ENCODE measurements at regions not wholly inside any gene's neighbourhood (a gene's known extent, or its start where the extent isn't known, plus 50 kb on each side); places are given as distances from the start of the nearest gene placed in this dataset.
"Not testable (repeated sequence)": the region's sequence is repeated elsewhere in the genome, so short reads cannot be mapped to it uniquely, and the experiment has no call there.

DNA sequence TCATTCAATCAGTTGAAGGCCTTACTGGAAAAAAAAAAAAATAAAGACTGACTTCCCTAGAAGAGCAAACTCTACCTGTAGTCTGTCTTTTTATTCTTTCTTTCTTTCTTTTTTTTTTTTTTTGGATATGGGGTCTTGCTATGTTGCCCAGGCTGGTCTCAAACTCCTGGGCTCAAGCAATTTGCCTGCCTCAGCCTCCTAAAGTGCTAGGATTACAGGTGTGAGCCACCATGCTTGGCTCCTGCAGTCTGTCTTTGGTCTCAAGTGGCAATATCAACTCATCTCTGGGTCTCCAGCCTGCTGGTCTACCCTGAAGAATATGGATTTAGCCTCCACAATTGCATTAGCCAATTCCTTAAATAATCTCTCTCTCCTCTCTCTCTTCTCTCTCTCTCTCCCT lies 167.7 kb upstream of the P2RY1 start:
- DNase-seq (ENCODE audit: low read depth) = no peak

GRCh38 chr3:152669560-152669959 lies 165.4 kb upstream of the P2RY1 start:
- no peak for DNase-seq (ENCODE audit: low read depth)

GRCh38 chr3:152671446-152672319 lies 163.2 kb upstream of the P2RY1 start:
- no peak for DNase-seq (ENCODE audit: low read depth)

DNA sequence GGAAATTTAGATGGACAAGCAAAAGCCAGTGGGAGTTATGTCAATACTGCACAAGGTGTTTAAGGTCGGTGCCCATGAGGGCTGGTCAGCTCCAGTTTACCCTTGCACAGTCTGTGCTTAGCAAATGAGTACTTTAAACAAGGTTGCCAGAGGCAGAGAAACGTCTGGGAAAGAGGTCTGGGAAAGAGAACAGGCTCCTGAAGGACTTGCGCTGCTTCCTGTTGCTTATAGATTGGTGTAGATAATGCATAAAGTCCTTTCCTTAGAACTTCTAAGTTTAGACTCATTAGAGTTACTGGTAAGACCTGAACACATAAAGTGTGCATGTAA lies 162.6 kb upstream of the P2RY1 start:
- no peak for DNase-seq (ENCODE audit: low read depth)

GRCh38 chr3:152676810-152677379 lies 158.0 kb upstream of the P2RY1 start:
- DNase-seq (ENCODE audit: low read depth) = no peak

DNA sequence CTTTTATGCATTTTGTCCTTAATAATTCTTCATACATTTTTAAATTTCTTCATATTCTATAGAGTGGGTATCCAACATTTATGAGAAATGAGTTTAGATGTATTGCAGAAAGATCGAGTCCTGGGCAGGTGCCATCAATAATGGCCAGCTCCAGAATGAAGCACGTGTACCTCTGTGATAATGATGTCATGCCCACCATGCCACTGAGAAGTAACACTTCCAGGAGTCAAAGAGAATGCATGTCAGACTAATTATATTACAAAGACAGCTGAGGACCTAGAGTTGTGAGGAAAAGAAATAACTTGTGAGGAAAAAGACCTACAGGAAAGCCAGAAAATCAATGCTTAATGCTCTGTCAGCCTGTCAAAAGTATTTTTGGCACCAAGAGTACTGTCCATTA lies 157.4 kb upstream of the P2RY1 start:
- DNase-seq (ENCODE audit: low read depth) = no peak

- DNase-seq (ENCODE audit: low read depth) = no peak
Measured at GRCh38 chr3:152682477-152682876, 152.5 kb upstream of the P2RY1 start.

DNA sequence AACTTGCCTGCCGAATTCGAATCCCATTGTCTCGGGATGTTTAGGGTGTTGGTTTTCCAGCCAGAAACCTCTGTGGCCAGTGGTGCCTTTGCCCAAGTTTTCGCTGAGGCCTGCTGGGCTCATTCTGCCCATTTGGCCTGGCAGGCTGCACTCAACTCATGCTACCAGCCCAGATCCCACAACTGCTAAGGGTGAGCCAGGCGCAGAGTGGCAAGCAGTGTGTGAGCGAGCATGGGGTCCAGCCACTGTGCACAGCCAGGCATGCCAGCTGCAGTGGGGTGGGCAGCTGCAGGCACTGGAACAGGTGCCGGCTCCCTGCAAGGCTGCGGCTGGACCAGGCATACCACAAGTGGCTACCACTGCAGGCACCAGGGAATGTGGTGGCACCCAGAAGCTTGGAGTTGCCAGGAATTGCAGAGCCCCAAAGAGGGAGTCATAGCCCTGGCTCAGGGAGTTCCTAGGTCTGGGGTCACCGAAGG lies 151.4 kb upstream of the P2RY1 start:
- DNase-seq (ENCODE audit: low read depth) = no peak

GRCh38 chr3:152684279-152684678 lies 150.7 kb upstream of the P2RY1 start:
- DNase-seq (ENCODE audit: low read depth) = no peak

GRCh38 chr3:152688313-152688712 lies 146.6 kb upstream of the P2RY1 start:
- DNase-seq (ENCODE audit: low read depth) = no peak

DNA sequence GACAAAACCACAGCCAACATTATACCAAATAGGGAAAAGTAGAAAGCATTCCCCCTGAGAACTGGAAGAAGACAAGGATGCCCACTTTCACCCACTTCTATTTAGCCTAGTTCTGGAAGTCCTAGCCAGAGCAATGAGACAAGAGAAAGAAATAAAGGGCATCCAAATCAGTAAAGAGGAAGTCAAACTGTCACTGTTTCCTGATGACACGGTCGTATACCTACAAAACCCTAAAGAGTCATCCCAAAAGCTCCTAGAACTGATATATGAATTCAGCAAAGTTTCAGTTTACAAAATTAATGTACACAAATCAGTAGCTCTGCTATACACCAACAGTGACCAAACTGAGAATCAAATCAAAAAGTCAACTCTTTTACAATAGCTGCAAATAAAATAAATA lies 142.6 kb upstream of the P2RY1 start:
- not testable (repeated sequence) for DNase-seq (ENCODE audit: low read depth)

DNA sequence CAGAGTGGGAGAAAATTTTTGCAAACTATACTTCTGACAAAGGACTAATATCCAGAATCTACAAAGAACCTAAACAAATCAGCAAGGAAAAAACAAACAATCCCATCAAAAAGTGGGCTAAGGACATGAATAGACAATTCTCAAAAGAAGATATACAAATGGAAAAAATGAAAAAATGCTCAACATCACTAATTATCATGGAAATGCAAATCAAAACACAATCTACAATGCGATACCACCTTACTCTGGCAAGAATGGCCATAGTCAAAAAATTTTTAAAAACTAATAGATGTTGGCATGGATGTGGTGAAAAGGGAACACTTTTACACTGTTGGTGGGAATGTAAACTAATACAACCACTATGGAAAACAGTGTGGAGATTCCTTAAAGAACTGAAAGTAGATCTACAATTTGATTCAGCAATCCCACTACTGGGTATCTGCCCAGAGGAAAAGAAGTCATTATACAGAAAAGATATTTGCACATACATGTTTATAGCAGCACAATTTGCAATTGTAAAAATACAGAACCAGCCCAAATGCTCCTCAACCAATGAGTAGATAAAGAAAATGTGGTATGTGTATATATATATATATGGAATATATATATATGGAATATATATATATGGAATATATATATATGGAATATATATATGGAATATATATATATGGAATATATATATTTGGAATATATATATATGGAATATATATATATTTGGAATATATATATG lies 141.2 kb upstream of the P2RY1 start:
- DNase-seq (ENCODE audit: low read depth) = not testable (repeated sequence)

GRCh38 chr3:152695840-152696239 lies 139.1 kb upstream of the P2RY1 start:
- no peak for DNase-seq (ENCODE audit: low read depth)

- DNase-seq (ENCODE audit: low read depth) = no peak
Measured at GRCh38 chr3:152696962-152697361, 138.0 kb upstream of the P2RY1 start.

- DNase-seq (ENCODE audit: low read depth) = no peak
Measured at GRCh38 chr3:152703245-152703890, 131.6 kb upstream of the P2RY1 start.

- DNase-seq (ENCODE audit: low read depth) = no peak
Measured at GRCh38 chr3:152706991-152707713, 127.8 kb upstream of the P2RY1 start.

- DNase-seq (ENCODE audit: low read depth) = no peak
Measured at GRCh38 chr3:152709659-152710058, 125.3 kb upstream of the P2RY1 start.

GRCh38 chr3:152710549-152710948 lies 124.4 kb upstream of the P2RY1 start:
- DNase-seq (ENCODE audit: low read depth) = no peak

GRCh38 chr3:152713989-152714388 lies 120.9 kb upstream of the P2RY1 start:
- no peak for DNase-seq (ENCODE audit: low read depth)

DNA sequence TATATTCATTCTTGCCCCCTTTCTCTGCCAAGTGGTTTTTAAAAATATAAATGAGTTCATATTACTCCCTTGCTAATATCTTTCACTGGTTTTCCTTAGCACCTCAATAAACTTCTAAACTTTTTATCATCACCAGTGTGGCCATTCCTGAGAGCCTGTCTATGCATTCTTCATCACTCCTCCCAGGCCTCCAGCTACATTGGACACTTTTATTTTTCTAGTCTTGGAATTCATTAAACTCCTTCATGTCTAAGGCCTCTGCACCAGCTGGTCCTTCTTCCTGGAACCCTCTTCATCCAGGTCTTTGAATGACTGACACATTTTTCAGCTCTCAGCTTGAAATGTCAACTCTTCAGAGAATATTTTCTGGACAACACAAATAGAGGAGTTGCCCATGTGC lies 120.4 kb upstream of the P2RY1 start:
- no peak for DNase-seq (ENCODE audit: low read depth)

DNA sequence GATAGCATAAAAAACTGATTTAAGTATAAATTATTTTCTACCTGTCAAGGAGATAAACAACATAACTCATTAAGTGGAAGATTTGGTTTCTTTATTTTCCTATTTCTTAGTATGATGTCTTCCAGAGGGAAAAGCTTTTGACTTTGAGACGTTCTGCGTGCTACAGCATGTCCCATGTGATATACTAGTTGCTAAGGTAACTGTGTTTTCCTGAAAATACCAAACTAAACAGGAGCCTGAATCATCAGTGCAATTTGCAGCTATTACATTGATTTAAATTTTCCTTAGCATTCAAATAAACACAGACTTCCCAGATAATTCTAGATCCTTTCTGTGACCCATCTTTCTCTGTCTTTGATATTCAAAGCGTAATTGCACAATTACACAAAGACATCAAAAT lies 117.7 kb upstream of the P2RY1 start:
- DNase-seq (ENCODE audit: low read depth) = no peak

DNA sequence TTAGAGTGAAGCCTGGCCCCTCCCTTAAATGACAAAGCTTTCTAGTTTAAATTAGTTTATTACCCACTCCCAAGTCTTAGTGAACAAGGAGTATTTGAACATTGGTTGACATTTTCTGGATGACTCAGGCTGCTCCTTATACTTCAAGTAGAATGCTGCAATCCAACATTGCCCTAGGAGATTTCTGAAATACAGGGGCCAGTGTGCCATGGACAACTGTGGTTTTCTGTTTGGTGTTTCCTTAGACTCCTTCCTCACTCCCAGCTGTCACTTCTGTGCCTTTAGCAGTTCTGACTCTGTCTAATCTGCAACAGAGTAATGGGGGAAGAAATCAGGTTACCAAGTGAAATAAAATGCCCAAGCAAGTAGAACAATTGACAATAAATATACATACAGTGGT lies 116.1 kb upstream of the P2RY1 start:
- DNase-seq (ENCODE audit: low read depth) = no peak

Measured in stimulated activated CD4-positive, alpha-beta T cell treated with anti-CD3 and anti-CD28 coated beads, Interleukin-2, amount 100 ng/mL, for 4 hours (primary cell).